HG02798 (cell line): ENCODE measurements at regions not wholly inside any gene's neighbourhood (a gene's known extent, or its start where the extent isn't known, plus 50 kb on each side); places are given as distances from the start of the nearest gene placed in this dataset.
A peak's percentile ranks its signal among the peaks of the same experiment; 100 is the strongest.
"Not testable (repeated sequence)": the region's sequence is repeated elsewhere in the genome, so short reads cannot be mapped to it uniquely, and the experiment has no call there.

Source experiments
- ATAC-seq: cut with Tn5 transposase; IDR thresholded peaks from one replicate; pipeline ENCODE4 v1.9.1; 2021; ENCODE audit warnings: mild to moderate bottlenecking; ENCODE audit not compliant: unreplicated experiment, poor library complexity

- peak; percentile 9 for ATAC-seq
These were observed 76.1 kb upstream of the PDSS1 start for GRCh38 chr10:26621243-26621888.

DNA sequence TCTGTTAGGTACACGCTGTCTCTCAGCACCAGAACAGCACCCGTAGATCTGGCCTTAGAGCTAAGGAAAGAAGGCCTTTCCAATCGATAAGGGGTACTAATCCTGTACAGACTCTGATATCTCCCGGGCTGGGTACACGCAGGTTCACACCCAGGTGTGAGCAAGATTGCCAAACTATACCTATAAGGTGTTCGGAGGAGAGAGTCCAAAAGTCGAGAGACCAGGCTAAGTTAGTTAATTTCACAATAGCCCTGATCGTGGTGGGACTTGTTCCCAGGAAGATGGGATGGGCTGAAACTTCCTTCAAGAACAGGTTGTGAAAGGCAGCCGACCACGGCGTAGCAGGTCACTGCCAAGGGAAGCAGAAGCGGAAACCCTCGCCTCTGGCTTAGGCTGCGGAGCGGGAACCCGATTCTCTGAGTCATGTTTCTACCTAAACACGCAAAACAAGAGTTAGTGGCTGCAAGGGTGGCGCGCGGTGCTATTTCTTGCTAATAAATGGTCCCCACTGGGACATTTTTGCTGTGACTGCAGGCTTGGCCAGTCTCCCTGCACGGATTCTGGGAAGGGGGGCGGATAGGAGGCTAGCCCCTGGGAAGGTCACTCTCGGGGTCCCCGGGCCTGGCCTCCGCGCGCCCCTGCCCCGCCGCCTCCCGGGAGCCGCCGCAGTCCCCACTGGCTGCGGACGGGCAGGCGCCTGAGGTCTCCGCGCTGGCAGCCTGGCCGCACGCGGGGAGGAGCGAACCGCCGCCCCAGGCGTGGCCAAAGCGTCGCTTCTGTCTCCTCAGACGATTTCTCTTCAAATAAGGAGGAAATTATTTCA, 75.4 kb upstream of the PDSS1 start:
- ATAC-seq: peak; percentile 70

- ATAC-seq: no peak
These were observed 74.6 kb upstream of the PDSS1 start for GRCh38 chr10:26622891-26623290.

GRCh38 chr10:26624006-26624405, 73.5 kb upstream of the PDSS1 start:
- ATAC-seq: no peak

- ATAC-seq: no peak
These were observed 71.4 kb upstream of the PDSS1 start for GRCh38 chr10:26626066-26626465.

- no peak for ATAC-seq
These were observed 70.2 kb upstream of the PDSS1 start for GRCh38 chr10:26627324-26627723.

- peak; percentile 71 for ATAC-seq
These were observed 69.1 kb upstream of the PDSS1 start for GRCh38 chr10:26628395-26628794.

DNA sequence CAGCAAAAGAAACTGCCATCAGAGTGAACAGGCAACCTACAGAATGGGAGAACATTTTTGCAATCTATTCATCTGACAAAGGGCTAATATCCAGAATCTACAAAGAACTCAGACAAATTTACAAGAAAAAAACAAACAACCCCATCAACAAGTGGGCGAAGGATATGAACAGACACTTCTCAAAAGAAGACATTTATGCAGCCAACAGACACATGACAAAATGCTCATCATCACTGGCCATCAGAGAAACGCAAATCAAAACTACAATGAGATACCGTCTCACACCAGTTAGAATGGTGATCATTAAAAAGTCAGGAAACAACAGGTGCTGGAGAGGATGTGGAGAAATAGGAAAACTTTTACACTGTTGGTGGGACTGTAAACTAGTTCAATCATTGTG, 65.3 kb upstream of the PDSS1 start:
- not testable (repeated sequence) for ATAC-seq

DNA sequence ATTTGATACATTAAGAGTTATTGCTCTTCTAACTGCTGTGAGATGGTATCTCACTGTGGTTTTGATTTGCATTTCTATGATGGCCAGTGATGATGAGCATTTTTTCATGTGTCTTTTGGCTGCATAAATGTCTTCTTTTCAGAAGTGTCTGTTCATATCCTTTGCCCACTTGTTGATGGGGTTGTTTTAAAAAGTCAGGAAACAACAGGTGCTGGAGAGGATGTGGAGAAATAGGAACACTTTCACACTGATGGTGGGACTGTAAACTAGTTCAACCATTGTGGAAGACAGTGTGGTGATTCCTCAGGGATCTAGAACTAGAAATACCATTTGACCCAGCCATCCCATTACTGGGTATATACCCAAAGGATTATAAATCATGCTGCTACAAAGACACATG, 63.4 kb upstream of the PDSS1 start:
- not testable (repeated sequence) for ATAC-seq

DNA sequence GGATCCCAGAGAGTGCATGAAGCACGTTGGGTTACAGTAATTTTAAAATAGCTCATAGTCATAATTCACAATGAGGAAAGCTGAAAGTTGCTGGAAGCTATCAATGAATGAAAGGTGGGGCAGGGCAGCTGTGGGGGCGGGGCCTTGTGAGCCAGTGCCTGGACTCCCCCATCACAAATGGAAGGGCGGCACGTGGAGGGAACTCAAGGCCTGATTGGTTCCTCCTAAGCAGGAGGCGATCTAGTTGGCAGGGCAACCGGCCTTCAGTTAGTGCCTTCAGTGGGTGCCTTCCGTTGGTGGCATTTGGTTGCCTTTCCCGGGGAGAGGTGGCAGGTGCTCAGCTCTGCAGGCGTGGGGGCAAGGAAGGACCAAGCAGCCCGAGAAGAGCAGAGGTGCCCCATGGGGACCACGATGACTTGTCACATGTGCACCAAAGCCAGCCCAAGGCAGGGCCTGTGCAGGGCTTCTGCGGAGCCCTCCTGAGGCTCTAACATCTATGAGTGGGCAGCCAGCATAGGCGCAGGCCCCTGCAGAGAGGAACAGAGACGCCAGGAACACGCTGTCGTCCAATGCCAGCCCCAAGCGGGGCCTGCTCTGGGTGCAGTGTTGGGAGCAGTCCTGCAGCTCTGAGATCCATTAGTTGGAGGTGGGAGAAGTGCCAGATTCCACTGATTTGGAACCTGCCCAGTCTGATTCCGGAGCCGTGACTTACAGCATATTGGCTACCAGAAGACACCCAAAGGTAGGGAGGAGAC, 59.8 kb upstream of the PDSS1 start:
- no peak for ATAC-seq

DNA sequence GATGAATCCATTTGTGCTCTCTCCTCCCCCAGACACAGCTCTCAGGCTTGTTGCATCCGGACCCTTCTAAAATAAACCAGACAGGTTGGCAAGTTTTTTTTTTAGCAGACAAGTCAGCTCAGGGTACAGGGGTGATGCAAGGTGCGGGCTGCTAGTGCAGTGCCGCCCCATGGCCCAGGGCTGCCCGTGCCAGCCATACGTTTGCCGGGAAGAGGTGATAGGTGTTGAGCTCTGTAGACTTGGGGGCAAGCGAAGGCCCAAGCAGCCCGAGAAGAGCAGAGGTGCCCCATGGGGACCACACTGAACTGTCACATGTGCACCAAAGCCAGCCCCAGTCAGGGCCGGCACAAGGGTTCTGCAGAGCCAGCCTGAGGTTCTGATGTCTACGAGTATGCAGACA, 57.1 kb upstream of the PDSS1 start:
- no peak for ATAC-seq

DNA sequence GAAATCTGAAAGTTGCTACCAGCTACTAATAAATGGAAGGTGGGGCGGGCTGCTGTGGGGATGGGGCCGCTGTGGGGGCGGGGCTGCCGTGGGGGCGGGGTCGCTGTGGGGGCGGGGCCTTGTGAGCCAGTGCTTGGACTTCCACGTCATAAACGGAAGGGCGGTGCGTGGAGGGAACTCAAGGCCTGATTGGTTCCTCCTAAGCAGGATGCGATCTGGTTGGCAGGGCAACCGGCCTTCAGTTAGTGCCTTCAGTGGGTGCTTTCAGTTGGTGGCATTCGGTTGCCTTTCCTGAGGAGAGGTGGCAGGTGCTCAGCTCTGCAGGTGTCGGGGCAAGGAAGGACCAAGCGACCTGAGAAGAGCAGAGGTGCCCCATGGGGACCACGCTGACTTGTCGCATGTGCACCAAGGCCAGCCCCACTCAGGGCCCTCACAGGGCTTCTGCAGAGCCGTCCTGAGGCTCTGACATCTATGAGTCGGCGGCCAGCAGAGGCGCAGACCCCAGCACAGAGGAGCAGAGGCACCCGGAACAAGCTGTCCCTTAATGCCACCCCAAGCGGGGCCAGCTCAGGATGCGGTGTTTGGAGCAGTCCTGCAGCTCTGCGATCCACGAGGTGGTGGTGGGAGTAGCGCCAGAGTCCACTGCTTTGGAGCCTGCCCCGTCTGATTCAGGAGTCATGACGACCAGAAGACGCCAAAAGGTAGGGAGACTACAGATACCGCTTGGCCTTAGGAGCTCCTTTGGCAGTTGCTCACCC, 54.4 kb upstream of the PDSS1 start:
- ATAC-seq: no peak

GRCh38 chr10:26647602-26648244, 49.8 kb upstream of the PDSS1 start:
- no peak for ATAC-seq
